ENCODE measurements at regions not wholly inside any gene's neighbourhood (a gene's known extent, or its start where the extent isn't known, plus 50 kb on each side); places are given as distances from the start of the nearest gene placed in this dataset.
"Not testable (repeated sequence)": the region's sequence is repeated elsewhere in the genome, so short reads cannot be mapped to it uniquely, and the experiment has no call there.

DNA sequence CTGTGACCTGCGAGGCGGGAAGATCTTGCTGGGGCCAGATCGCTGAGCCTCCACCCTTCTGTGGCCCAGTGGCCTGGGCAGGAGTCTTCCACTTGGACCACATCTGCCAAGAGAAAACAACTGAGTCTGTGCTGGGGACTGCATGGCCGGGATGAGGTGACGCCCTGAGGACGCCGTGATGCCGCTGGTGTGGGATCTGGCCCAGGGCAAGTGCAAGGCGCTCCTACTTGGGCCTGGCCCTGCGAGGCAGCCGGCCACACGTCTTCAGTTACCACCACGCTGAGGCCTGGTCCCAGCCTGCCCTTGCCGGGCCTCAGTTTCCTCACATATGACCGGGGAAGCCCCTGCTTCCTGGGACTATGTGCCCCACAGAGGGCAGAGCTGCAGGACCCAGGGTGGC is 133.4 kb downstream of the SLC25A46 start:
- no peak for DNase-seq

- DNase-seq = no peak
Measured at GRCh38 chr5:110872963-110873362, 134.2 kb downstream of the SLC25A46 start.

DNA sequence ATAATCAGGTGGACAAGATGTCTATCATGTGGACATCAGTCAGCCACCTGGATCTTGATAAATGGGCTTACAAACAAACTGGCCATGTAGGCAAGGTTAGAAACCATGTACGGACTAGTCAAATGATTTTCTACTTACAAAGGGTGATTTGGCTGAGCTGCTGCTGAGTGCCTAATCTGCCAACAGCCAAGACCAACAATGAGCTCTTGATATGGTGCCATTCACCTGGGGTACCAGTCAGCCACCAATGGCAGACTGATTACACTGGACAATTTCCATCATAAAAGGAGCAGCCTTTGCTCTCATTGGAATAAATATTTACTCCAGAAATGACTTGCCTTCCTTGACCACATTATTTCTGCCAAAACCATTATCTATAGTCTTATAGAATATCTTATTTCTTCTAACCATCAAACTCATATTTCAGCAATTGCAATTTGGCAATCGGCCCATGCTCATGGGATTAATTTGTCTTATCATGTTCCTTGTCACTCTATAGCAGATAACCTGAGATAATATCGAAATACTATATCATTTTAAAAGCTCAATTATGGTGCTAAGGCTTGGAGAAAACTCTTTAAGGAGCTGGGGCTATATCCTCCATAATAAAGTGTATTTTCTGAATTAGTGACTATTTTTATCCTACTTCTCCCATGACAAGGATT is 135.1 kb downstream of the SLC25A46 start:
- no peak for DNase-seq

GRCh38 chr5:110875115-110875514 is 136.3 kb downstream of the SLC25A46 start:
- not testable (repeated sequence) for DNase-seq

DNA sequence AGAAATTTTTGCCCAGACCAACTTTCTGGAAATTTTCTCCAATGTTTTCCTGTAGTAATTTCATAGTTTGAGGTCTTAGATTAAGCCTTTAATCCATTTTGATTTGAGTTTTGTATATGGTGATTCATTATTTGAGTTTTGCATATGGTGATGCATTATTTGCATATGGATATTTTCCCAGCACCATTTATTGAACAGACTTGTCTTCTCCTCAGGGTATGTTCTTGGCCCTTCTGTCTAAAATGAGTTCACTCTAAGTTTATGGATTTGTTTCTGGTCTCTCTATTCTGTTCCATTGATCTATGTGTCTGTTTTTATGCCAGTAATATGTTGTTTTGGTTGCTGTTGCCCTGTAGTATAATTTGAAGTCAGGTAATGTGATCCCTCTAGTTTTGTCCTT is 139.3 kb downstream of the SLC25A46 start:
- no peak for DNase-seq

GRCh38 chr5:110879675-110880074 is 140.9 kb downstream of the SLC25A46 start:
- DNase-seq = no peak

DNA sequence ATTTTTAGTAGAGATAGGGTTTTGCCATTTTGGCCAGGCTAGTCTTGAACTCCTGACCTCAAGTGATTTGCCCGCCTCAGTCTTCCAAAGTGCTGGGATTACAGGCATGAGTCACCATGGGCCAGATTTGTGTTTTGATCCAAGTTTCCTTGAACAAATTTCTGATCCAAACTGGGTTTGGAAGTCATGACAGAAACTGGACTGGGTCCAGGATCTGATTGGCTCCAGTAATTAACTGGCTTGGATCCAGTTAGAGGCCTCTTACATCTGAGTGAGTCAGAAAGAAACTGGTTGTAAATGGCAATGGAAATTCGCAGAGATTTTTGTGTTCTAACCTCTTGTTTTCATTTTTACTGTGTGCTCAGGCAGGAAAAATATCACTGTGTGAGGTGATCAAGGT is 141.6 kb downstream of the SLC25A46 start:
- peak; percentile 56 to 84 for DNase-seq

DNA sequence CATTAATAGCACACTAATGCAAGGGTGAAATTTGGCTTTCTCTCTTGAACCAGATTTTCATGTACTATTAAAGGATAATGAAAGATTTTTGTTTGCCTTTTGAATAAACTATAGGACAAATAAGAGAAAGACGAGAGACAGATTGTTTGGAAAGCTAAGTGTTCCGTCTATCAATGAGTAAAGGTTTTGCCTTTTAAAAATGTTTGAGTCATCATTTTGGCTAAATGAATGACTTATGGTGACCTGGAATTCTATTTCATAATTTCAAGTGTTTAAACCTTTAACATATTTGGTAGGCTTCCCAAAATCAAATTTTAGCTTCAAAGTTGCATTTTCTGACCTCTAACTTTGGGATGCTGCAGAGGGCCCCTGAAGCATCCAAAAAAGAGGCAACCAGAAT is 145.2 kb downstream of the SLC25A46 start:
- no peak for DNase-seq

GRCh38 chr5:110887170-110887569 is 148.4 kb downstream of the SLC25A46 start:
- DNase-seq = not testable (repeated sequence)

GRCh38 chr5:110893854-110894483 is 155.2 kb downstream of the SLC25A46 start:
- not testable (repeated sequence) for DNase-seq

- no peak for DNase-seq
Measured at GRCh38 chr5:110894805-110895204, 156.0 kb downstream of the SLC25A46 start.

GRCh38 chr5:110896901-110897300 is 158.1 kb downstream of the SLC25A46 start:
- DNase-seq = peak in 1 of 2 experiments; percentile 3

GRCh38 chr5:110899566-110900412 is 161.0 kb downstream of the SLC25A46 start:
- no peak for DNase-seq

DNA sequence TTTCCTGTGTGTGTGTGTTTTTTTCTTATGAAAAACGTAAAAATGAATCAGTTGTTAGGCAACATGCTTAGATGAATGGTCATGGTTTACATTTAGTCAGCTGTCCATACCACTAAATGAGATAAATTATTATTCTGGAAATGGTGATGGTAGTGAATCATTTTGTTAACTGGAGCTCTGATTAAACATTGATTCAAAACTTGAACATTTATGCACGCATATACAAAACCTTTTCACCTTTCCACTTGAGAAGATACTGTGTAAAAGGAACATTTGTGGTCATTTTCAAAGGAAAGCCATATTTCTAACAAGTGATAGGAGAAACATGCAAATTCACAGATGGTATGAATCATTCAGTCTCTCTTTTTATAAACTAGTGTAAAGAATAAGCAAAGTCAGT is 162.0 kb downstream of the SLC25A46 start:
- no peak for DNase-seq

DNA sequence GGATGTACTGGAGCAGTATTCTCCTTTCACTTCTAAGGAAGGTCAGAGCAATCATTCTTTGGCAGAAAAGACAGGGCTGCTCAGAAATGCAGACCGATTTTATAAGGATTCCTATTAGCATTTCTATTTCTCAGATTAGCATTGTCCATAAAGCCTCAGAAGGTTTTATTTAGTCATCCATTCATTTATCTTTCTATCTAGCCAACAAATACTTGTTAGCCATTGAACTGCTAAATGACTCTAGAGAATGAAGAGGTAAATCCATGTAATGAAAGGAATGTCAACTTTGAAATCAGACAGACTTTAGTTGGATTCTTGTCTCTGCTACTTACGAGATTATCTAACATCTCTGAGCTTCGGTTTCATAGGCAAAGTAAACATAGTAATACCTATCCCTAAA is 165.2 kb downstream of the SLC25A46 start:
- no peak for DNase-seq

DNA sequence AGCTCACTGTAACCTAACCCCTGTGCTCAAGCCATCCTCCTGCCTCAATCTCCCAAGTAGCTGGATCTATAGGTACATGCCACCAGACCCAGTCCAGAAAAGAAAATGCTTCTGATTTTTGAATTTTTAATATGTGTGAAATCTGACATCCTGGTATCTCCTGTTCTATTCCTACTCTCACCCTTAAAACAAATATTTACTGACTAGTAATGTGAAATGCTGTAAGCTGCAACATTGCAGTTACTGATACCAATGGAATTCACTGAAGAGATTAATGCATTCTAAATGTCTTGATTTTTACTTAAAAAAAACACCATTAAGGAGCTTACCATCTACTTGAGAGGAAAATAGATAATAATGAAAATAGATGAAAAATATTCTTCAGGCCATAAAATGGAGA is 162.7 kb upstream of the TSLP start:
- no peak for DNase-seq

GRCh38 chr5:110909415-110909814 is 162.1 kb upstream of the TSLP start:
- DNase-seq = no peak

GRCh38 chr5:110909950-110910349 is 161.6 kb upstream of the TSLP start:
- peak in 1 of 2 experiments; percentile 19 for DNase-seq

GRCh38 chr5:110913221-110913620 is 158.3 kb upstream of the TSLP start:
- DNase-seq = no peak

DNA sequence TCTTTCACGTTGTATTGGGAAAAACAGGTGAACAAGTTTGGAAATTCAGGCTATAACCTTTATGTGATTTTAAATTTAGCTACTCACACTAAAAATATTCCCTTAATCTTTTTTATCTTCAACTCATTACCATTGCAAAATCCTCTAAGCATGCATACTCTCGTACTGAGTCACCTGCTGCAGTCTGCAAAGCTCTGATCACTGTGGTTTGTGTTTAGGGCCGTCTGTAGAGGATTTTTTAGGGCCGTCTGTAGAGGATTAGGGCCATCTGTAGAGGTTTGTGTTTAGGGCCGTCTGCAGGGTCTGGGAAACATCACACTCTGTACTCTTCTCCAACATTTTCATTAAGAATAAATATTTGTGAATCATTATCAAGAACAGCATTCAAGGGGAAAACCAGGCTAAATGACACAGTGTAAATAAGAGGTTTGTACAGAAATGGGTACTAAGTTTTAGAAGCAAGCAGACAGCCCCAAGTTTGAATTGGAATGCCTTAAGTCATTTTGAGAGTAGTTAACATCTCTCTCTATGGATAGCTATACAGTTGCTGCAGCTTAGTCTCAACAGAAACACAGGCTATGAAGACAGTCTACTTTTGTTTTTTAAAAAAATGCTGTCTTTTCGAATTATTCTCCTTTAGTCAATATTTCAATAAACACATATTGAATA is 155.0 kb upstream of the TSLP start:
- no peak for DNase-seq

DNA sequence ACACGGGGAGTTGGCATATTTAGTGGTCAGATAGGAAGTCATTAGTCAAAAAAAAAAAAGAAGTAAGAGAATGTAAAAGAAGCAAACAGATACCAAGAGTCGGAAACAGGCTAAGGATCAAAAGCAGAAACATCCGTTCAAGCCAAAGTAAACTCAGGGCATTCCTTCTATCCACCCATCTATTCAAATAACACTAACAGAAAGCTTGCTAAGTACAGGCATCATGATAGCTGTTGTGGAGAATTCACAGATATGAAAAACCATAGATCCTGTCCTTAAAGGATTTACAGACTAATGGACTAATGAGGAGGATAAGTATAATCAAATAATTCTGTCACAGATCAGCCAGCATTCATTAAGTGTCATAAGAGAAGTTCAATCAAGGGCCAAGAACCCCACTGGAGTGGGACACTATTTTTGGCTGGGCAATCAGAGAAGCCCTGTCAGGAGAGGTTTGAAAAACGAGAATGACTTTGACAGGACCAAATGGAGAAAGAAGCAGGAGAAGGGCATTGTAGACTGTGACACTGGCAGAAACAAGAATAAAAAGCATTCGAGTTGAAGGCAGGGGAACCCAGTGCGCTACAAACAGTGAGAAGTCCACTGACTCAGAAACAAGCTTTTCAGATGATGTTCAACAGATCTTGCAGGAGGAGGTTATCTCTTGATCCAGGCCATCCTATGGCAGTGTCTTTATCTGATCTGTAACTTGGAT is 154.2 kb upstream of the TSLP start:
- no peak for DNase-seq

- no peak for DNase-seq
Measured at GRCh38 chr5:110918683-110919082, 152.8 kb upstream of the TSLP start.

DNA sequence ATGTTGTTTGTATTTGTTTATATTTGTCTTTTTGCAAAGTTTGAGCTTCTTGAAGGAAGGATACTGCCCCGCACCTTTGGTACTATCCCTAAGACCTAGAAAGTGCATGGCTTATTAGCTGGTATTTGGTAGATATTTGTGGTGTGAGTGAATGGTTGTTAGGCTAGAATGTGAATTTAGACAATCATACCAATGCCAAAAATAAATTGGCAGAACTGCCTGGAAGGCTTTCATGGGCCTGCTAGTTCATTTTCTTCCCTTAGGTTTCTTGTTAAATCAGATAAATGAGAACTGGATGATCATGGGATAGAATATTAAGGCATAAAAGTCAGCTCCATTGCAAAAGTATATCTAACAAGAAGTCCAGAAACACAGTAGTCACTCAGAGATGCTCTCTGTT is 147.5 kb upstream of the TSLP start:
- DNase-seq = no peak
